ENCODE measurements at regions not wholly inside any gene's neighbourhood (a gene's known extent, or its start where the extent isn't known, plus 50 kb on each side); places are given as distances from the start of the nearest gene placed in this dataset.

GRCh38 chr2:3962719-3963118 lies 259.3 kb downstream of the DCDC2C start:
- TF ChIP-seq CTCF (conservative IDR thresholded peaks at IDR 0.05) (no peak), EZH2 (IDR thresholded peaks at IDR 0.05; ENCODE audit: low read depth) (no peak)
